OCI-LY1 (cell line): ENCODE measurements at regions not wholly inside any gene's neighbourhood (a gene's known extent, or its start where the extent isn't known, plus 50 kb on each side); places are given as distances from the start of the nearest gene placed in this dataset.

Experiments used
- H2AFZ ChIP-seq: fragments of 200-600 bp; sonication (generic), shearing (Covaris generic); 2 replicates; pipeline ENCODE4 v1.6.0; 2014; ENCODE audit warnings: antibody characterized with exemption, mild to moderate bottlenecking, low read length
- H3F3A ChIP-seq: fragments of 200-600 bp; sonication (generic), shearing (Covaris generic); 2 replicates; pipeline ENCODE4 v1.6.0; 2014; ENCODE audit warnings: mild to moderate bottlenecking, antibody characterized with exemption, low read length, moderate library complexity; ENCODE audit not compliant: insufficient read depth
- H3K27ac ChIP-seq: fragments of 200-600 bp; sonication (generic); 2 replicates; pipeline ENCODE4 v1.5.1; 2014; ENCODE audit warnings: low read length, mixed run types, mild to moderate bottlenecking, low read depth; ENCODE audit not compliant: poor library complexity, severe bottlenecking
- H3K27me3 ChIP-seq: fragments of 200-600 bp; sonication (generic); 2 replicates; pipeline ENCODE4 v1.6.0; 2014; ENCODE audit warnings: antibody characterized with exemption, mild to moderate bottlenecking, low read length, moderate library complexity; ENCODE audit not compliant: insufficient read depth
- H3K36me3 ChIP-seq: fragments of 200-600 bp; sonication (generic); 2 replicates; pipeline ENCODE4 v1.6.1; 2014; ENCODE audit warnings: mild to moderate bottlenecking, antibody characterized with exemption, low read length, moderate library complexity, mixed read lengths; ENCODE audit not compliant: insufficient read depth
- H3K4me1 ChIP-seq: fragments of 200-600 bp; sonication (generic); 2 replicates; pipeline ENCODE4 v1.5.1; 2014; ENCODE audit warnings: mild to moderate bottlenecking, low read length, moderate library complexity; ENCODE audit not compliant: insufficient read depth, severe bottlenecking
- H3K4me2 ChIP-seq: fragments of 200-600 bp; sonication (generic), shearing (Covaris generic); 2 replicates; pipeline ENCODE4 v1.6.1; 2014; ENCODE audit warnings: low read length
- H3K4me3 ChIP-seq: fragments of 200-600 bp; sonication (generic); 2 replicates; pipeline ENCODE4 v1.5.1; 2014; ENCODE audit warnings: low read length, low read depth, mild to moderate bottlenecking, mixed read lengths; ENCODE audit not compliant: poor library complexity, severe bottlenecking
- H3K79me2 ChIP-seq: fragments of 200-600 bp; shearing (Covaris generic); 2 replicates; pipeline ENCODE4 v1.6.1; 2016; ENCODE audit warnings: mixed run types, low read length, mixed read lengths; ENCODE audit not compliant: insufficient read depth
- H3K9ac ChIP-seq: fragments of 200-600 bp; sonication (generic), shearing (Covaris generic); 2 replicates; pipeline ENCODE4 v1.6.1; 2014; ENCODE audit warnings: mild to moderate bottlenecking, low read length, mixed read lengths
- H3K9me2 ChIP-seq: fragments of 200-600 bp; sonication (generic), shearing (Covaris generic); 2 replicates; pipeline ENCODE4 v1.6.1; 2014; ENCODE audit warnings: low read depth, mild to moderate bottlenecking, low read length, mixed read lengths
- H3K9me3 ChIP-seq: fragments of 200-600 bp; shearing (Covaris generic); 2 replicates; pipeline ENCODE4 v1.6.1; 2014; ENCODE audit warnings: low read length, mixed read lengths
- H4K20me1 ChIP-seq: fragments of 200-600 bp; sonication (generic), shearing (Covaris generic); 2 replicates; pipeline ENCODE4 v1.6.0; 2016; ENCODE audit warnings: mild to moderate bottlenecking, low read length; ENCODE audit not compliant: insufficient read depth
- EZH2 ChIP-seq: fragments of 200-600 bp; sonication (generic), shearing (Covaris generic); IDR thresholded peaks from 2 replicates; pipeline ENCODE4 v1.8.0; 2017; ENCODE audit warnings: borderline replicate concordance, mixed run types, mild to moderate bottlenecking, antibody characterized with exemption, low read length, moderate library complexity, mixed read lengths
- TF ChIP-seq, protein P1 (sequence below): fragments of 200-600 bp; sonication (generic), shearing (Covaris generic); IDR thresholded peaks from 2 replicates; pipeline ENCODE4 v1.5.1; 2017; ENCODE audit warnings: mild to moderate bottlenecking, antibody characterized with exemption, low read length, moderate library complexity, mixed read lengths

DNA sequence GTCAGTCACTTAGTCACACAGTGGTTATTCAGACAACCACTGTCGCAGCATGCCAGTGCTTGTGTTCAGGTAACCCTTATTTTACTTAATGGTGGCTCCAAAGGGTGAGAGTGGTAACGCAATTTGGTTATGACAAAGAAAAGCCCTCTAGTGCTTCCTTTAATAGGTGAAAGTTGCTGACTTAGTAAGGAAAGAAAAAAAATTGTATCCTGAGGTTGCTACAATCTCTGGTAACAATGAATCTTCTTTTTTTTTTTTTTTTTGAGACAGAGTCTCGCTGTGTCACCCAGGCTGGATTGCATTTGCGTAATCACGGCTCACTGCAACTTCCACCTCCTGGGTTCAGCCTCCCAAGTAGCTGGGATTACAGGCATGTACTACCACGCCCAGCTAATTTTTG is 64.5 kb downstream of the C11orf91 start:
- Histone ChIP-seq H3K9ac (no peak overlapping the region), H3K27ac (no peak overlapping the region), H3K9me2 (no peaks in the 10 kb centered on the region), H3K36me3 (no peaks in the 10 kb centered on the region), H3K79me2 (no peaks in the 10 kb centered on the region), H3K9me3 (peaks cover 5% of the 10 kb centered on the region; the same call in 1 of the 2 replicates), H3F3A (no peaks in the 10 kb centered on the region), H2AFZ (no peak overlapping the region), H3K4me1 (no peaks in the 10 kb centered on the region), H3K27me3 (no peaks in the 10 kb centered on the region), H4K20me1 (no peaks in the 10 kb centered on the region), H3K4me2 (no peak overlapping the region), H3K4me3 (no peak overlapping the region)
- TF ChIP-seq, protein P1, sequence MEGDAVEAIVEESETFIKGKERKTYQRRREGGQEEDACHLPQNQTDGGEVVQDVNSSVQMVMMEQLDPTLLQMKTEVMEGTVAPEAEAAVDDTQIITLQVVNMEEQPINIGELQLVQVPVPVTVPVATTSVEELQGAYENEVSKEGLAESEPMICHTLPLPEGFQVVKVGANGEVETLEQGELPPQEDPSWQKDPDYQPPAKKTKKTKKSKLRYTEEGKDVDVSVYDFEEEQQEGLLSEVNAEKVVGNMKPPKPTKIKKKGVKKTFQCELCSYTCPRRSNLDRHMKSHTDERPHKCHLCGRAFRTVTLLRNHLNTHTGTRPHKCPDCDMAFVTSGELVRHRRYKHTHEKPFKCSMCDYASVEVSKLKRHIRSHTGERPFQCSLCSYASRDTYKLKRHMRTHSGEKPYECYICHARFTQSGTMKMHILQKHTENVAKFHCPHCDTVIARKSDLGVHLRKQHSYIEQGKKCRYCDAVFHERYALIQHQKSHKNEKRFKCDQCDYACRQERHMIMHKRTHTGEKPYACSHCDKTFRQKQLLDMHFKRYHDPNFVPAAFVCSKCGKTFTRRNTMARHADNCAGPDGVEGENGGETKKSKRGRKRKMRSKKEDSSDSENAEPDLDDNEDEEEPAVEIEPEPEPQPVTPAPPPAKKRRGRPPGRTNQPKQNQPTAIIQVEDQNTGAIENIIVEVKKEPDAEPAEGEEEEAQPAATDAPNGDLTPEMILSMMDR = no peak

DNA sequence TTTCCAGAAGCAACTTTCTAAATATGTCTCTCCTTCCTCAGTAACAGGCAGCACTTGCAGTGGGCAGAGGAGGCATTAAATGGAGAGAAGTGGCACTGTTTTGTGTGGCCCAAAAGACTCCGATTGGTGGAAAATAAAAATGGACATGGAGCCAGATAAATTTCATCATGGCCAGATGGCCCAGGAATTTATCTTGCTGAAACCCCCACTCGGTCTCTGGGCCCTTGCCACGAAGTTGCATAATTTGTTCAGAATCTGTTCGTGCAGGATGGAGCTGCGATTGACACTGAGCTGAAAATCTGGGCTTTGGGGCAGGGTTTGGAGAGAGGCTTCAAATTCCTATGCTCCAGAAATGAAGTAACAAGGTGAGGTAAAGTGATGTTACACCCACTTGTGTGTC is 65.5 kb downstream of the C11orf91 start:
- Histone ChIP-seq H3K27me3 (no peaks in the 10 kb centered on the region), H3K36me3 (no peaks in the 10 kb centered on the region), H3K9me2 (no peaks in the 10 kb centered on the region), H3K4me1 (no peaks in the 10 kb centered on the region), H2AFZ (no peak overlapping the region), H3K79me2 (no peaks in the 10 kb centered on the region), H3K27ac (no peak overlapping the region), H3F3A (no peaks in the 10 kb centered on the region), H3K9ac (no peak overlapping the region), H3K4me2 (no peak overlapping the region), H3K9me3 (peaks cover 5% of the 10 kb centered on the region; the same call in 1 of the 2 replicates), H4K20me1 (no peaks in the 10 kb centered on the region), H3K4me3 (no peak overlapping the region)
- TF ChIP-seq, protein P1 = no peak
- no peak for TF ChIP-seq EZH2

DNA sequence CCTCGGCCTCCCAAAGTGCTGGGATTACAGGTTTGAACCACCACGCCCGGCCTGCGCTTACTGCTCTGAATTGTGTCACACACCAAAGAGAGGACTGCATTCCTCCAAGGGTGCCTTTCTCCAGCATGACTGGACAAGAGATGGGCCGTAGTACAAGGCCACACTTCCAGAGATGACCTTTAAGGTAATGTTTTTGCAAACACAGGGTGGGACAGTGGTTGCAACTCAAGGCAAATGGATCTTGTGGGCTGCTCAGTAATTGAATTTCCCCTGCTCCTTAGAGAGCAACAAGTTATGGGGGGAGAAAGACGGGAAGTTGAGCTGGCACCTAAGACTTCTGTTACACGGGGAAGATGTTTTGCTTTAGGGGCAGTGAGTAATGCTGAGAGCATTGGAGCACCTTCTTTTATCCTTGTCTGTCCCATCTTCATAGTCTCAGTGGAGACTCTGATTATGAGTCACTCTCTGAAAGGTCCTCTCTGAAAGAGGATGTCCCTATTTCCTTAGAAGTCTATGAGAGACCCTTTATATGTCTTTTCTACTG is 66.3 kb downstream of the C11orf91 start:
- no peaks in the 10 kb centered on the region for H3K36me3 ChIP-seq
- no peak for TF ChIP-seq EZH2
- TF ChIP-seq, protein P1 = no peak
- no peaks in the 10 kb centered on the region for H3K79me2 ChIP-seq
- H3K4me3 ChIP-seq = no peak overlapping the region
- no peak overlapping the region for H3K27ac ChIP-seq
- H3K9me3 ChIP-seq = peaks cover 5% of the 10 kb centered on the region; the same call in 1 of the 2 replicates
- H3K9me2 ChIP-seq = no peaks in the 10 kb centered on the region
- H4K20me1 ChIP-seq = no peaks in the 10 kb centered on the region
- no peak overlapping the region for H3K4me2 ChIP-seq
- no peaks in the 10 kb centered on the region for H3K4me1 ChIP-seq
- H2AFZ ChIP-seq = no peak overlapping the region
- H3K9ac ChIP-seq = no peak overlapping the region
- H3K27me3 ChIP-seq = no peaks in the 10 kb centered on the region
- no peaks in the 10 kb centered on the region for H3F3A ChIP-seq
